ENCODE measurements at regions not wholly inside any gene's neighbourhood (a gene's known extent, or its start where the extent isn't known, plus 50 kb on each side); places are given as distances from the start of the nearest gene placed in this dataset.

DNA sequence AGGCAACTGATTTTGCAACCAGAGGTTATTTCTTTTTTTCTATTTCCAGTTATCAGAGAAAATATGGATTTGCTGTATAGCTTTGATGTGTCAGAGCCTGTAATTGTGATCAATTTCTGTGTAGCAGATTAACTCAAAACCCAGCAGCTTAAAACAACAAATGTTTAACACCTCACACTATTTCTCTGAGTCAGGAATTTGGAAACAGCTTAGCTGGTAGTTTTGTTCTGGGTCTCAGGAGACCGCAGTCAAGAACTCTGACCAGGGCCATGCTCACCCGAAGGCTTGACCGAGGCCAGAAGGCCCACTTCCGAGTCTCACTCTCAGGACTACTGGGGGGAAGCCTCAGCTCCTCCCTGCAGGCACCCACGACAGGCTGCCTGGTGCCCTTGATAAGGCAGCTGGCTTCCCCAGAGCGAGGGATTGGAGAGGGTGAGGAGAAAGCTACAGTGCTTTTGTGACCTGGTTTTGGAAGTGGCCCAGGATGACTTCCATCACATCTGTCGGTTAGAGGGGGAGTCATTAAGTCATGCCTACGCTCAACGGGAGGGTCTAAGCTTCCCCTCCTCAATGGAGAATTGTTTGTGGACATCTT, 105.7 kb upstream of the SHH start:
- no peak overlapping the region for H3K4me3 Mint-ChIP-seq
- TF ChIP-seq, protein P1, sequence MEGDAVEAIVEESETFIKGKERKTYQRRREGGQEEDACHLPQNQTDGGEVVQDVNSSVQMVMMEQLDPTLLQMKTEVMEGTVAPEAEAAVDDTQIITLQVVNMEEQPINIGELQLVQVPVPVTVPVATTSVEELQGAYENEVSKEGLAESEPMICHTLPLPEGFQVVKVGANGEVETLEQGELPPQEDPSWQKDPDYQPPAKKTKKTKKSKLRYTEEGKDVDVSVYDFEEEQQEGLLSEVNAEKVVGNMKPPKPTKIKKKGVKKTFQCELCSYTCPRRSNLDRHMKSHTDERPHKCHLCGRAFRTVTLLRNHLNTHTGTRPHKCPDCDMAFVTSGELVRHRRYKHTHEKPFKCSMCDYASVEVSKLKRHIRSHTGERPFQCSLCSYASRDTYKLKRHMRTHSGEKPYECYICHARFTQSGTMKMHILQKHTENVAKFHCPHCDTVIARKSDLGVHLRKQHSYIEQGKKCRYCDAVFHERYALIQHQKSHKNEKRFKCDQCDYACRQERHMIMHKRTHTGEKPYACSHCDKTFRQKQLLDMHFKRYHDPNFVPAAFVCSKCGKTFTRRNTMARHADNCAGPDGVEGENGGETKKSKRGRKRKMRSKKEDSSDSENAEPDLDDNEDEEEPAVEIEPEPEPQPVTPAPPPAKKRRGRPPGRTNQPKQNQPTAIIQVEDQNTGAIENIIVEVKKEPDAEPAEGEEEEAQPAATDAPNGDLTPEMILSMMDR (conservative IDR thresholded peaks at IDR 0.05), result no peak
- no peaks in the 10 kb centered on the region for H3K36me3 Mint-ChIP-seq (ENCODE audit: low read depth)
- DNase-seq (ENCODE audit: low read depth, low spot score), result no peak
- H3K27me3 Mint-ChIP-seq (ENCODE audit: low read depth), result no peaks in the 10 kb centered on the region
- H3K4me1 Mint-ChIP-seq, result no peaks in the 10 kb centered on the region
- peaks cover 3% of the 10 kb centered on the region for H3K9me3 Mint-ChIP-seq
- peak overlapping the region; percentile 10 for H3K27ac Mint-ChIP-seq (ENCODE audit: unreplicated experiment)

DNA sequence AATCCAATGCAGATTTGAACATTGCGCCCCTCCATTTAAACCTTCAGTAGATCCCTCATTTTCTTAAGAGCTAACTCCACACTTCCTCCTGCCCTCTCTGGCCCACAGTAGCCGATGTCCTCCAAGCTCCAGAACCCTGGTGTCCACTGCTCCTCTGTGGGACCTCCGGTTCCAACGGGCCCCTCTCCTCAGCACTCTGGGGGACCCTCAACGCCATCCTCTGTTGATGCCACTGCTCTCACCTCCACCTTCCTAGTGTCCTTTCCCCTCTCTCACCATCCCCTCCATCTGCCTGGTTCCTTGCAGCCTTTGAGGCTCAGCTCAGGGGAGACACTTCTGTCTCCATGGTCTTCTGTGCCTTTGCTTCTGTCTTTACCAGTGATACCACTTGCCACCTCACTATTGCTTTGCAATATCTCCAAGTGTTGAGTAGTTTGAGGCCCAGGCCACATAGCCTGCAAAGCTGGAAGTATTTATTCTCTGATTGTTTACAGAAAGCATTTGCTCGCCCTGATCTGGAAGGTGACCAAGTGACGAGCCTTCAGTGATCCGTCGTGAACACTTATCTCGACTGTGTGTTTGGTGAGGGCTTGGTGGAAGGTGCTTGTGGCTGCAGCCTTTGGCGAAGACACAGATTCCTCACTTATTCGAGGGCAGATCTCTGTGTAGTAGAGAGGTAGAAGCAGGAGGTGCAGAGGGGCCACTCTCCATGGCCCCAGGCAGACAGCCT, 104.8 kb upstream of the SHH start:
- no peak overlapping the region for H3K27ac Mint-ChIP-seq (ENCODE audit: unreplicated experiment)
- peaks cover 6% of the 10 kb centered on the region for H3K9me3 Mint-ChIP-seq
- DNase-seq (ENCODE audit: low read depth, low spot score), result no peak
- TF ChIP-seq, protein P1 (conservative IDR thresholded peaks at IDR 0.05), result no peak
- H3K36me3 Mint-ChIP-seq (ENCODE audit: low read depth), result peaks cover under 1% of the 10 kb centered on the region
- H3K27me3 Mint-ChIP-seq (ENCODE audit: low read depth), result peaks cover under 1% of the 10 kb centered on the region
- no peaks in the 10 kb centered on the region for H3K4me1 Mint-ChIP-seq
- H3K4me3 Mint-ChIP-seq, result no peak overlapping the region

DNA sequence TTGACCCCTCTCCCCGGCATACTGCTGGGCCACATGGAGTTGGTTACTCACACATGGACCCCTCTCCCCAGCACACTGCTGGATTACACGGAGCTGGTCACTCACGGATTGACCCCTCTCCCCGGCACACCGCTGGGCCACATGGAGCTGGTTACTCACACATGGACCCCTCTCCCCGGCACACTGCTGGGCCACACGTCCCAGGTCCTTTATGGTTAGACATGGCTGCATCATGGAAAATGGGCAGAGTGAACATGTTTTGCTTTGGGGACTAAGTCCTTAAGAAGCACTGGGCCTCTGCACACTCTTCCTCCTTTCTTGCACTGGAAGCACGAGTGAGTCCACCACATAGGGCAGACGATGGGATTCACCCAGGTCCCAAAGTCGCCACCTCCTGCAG, 102.1 kb upstream of the SHH start:
- TF ChIP-seq, protein P1 (conservative IDR thresholded peaks at IDR 0.05), result no peak
- Mint-ChIP-seq H3K36me3 (ENCODE audit: low read depth) (peaks cover 5% of the 10 kb centered on the region), H3K27ac (ENCODE audit: unreplicated experiment) (no peak overlapping the region), H3K27me3 (ENCODE audit: low read depth) (peaks cover 5% of the 10 kb centered on the region), H3K4me3 (no peak overlapping the region), H3K9me3 (peaks cover 11% of the 10 kb centered on the region), H3K4me1 (no peaks in the 10 kb centered on the region)
- no peak for DNase-seq (ENCODE audit: low read depth, low spot score)

DNA sequence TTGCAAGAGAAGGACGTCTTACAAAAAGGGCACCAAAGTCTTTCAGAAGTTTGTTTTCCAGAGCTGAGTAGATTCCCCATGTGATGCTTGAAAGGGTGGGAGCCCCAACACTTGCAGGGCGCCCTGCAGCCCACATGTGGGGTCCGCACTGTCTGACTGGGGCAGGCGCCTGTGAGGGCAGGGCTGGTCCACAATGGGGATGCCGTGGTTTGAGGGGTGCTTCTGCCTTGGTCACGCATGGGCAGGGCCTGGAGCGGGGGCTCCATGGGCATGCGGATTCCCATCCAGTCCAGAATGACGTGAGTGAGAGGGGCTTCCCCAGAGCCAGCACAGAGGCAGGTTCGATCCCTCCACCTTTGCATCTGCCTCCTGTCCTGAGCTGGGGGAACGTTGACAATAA, 101.5 kb upstream of the SHH start:
- TF ChIP-seq, protein P1 (conservative IDR thresholded peaks at IDR 0.05), result no peak
- Mint-ChIP-seq H3K27ac (ENCODE audit: unreplicated experiment) (no peak overlapping the region), H3K4me3 (no peak overlapping the region), H3K9me3 (peaks cover 11% of the 10 kb centered on the region), H3K4me1 (no peaks in the 10 kb centered on the region), H3K27me3 (ENCODE audit: low read depth) (peaks cover 5% of the 10 kb centered on the region), H3K36me3 (ENCODE audit: low read depth) (peaks cover 5% of the 10 kb centered on the region)
- DNase-seq (ENCODE audit: low read depth, low spot score), result no peak

DNA sequence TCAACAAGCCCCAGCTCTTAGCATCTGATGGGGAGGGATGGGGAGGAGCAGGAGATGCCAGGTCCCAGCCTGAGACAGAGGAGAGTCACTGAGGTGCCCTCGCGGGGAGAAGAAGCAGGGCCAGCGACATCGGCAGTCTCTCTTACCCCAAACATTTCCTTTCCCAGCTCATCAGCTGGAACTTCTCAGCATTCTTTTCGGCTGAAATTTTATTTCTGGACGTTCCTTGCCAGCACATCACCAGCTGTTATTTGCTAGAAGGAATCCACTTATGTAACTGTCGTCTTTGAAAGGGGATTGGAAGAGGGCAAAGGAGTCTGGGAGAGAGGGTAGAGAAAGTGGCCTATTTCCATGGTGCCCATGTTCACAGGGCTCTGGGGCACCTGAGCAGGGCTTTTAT, 101.0 kb upstream of the SHH start:
- peaks cover 5% of the 10 kb centered on the region for H3K27me3 Mint-ChIP-seq (ENCODE audit: low read depth)
- peaks cover 9% of the 10 kb centered on the region for H3K9me3 Mint-ChIP-seq
- no peak for DNase-seq (ENCODE audit: low read depth, low spot score)
- TF ChIP-seq, protein P1 (conservative IDR thresholded peaks at IDR 0.05), result no peak
- H3K27ac Mint-ChIP-seq (ENCODE audit: unreplicated experiment), result no peak overlapping the region
- H3K4me3 Mint-ChIP-seq, result no peak overlapping the region
- peaks cover 5% of the 10 kb centered on the region for H3K36me3 Mint-ChIP-seq (ENCODE audit: low read depth)
- H3K4me1 Mint-ChIP-seq, result no peaks in the 10 kb centered on the region
